GM18868 (cell line): ENCODE measurements at regions not wholly inside any gene's neighbourhood (a gene's known extent, or its start where the extent isn't known, plus 50 kb on each side); places are given as distances from the start of the nearest gene placed in this dataset.
"Not testable (repeated sequence)": the region's sequence is repeated elsewhere in the genome, so short reads cannot be mapped to it uniquely, and the experiment has no call there.

Experiments
- ATAC-seq: cut with Tn5 transposase; IDR thresholded peaks from one replicate; pipeline ENCODE4 v1.9.1; 2021; ENCODE audit warnings: mild to moderate bottlenecking, moderate library complexity; ENCODE audit not compliant: unreplicated experiment

DNA sequence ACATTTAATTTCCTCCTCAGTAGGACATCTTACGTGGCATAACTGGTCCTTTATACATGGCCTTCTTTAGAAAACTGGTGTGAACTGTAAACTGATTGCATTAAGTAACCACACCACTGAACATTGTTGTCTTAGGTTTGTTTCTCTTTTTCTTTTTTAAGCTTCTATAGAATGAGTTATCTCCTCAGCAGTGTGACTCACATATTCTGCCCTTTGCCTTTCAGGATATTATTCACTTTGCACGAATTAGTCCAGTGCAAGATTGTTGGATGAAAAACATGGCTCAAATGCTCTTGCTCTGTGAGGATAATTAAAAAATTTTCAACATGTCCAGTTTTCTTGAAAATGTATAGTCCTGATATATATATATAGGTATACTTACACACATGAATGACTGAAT lies 147.6 kb downstream of the KBTBD8 start:
- no peak for ATAC-seq

DNA sequence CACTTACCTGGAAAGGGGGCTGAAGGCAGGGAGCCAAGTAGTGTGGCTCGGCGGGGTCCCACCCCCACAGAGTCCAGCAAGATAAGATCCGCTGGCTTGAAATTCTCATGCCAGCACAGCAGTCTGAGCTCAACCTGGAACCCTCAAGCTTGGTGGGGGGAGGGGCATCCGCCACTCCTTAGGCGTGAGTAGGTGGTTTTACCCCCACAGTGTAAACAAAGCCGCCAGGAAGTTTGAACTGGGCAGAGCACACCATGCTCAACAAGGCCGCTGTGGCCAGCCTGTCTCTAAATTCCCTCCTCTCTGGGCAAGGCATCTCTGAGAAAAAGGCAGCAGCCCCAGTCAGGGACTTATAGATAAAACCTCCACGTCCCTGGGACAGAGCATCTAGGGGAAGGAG lies 156.3 kb downstream of the KBTBD8 start:
- no peak for ATAC-seq

DNA sequence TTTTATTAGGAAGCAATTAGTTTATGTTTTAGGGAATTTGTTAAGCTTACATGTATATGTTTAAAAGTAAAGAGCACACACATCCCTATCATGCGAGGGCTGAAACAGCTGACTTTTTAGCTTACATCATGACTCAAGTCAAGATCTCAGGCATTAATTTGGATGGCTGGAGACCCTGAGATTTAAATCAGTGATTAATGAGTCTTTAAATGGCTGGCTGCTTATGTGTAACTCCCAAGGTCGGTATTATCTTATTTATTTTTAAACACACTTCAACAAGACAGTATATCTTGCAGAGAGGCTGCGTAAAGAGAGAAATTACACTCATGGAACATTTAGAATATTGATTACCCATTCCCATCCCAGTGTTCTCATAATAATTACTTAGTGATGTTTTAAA lies 169.4 kb downstream of the KBTBD8 start:
- no peak for ATAC-seq

DNA sequence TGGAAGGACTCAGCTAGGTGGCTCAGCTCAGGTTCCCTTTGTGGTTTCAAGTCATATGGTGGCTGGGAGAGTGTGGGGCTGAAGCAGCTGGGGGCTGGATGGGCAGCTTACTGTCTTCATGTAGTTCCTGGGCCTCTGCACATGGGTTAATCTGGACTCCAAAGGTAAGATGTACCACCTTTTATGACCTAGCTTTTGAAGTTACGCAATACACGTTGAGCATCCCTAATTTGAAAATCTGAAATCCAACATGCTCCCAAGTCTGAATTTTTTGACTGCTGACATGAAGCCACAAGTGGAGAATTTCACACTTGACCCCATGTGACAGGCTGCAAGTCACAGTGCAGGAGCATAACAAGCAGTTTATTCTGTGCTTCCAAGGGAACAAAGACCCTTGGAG lies 173.7 kb downstream of the KBTBD8 start:
- no peak for ATAC-seq

DNA sequence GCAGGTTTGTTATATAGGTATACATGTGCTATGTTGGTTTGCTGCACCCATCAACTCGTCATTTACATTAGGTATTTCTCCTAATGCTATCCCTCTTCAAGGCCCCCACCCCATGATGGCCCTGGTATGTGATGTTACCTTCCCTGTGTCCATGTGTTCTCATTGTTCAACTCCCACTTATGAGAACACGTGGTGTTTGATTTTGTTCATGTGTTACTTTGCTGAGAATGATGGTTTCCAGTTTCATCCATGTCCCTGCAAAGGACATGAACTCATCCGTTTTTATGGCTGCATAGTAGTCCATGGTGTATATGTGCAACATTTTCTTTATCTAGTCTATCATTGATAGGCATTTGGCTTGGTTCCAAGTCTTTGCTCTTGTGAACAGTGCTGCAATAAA lies 175.0 kb downstream of the KBTBD8 start:
- ATAC-seq, result not testable (repeated sequence)

DNA sequence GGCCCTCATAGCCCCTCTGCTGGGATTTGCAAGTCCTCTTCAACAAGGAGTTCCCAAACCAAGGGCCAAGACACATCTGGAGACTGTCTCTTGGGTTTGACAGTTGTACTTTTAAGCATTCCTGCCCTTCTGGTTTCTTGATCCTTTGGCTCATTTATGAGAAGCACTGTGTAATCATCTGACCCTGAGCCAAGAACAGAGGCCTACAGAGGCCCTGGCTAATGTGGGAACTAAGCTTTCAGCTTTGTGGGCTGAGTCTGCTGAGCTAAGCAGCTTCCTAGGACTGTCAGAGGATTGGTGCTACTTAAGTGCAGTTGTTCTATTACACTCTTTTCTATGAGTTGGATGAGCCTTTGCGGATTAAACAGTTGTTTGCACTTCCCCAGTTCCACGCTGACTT lies 178.3 kb downstream of the KBTBD8 start:
- no peak for ATAC-seq

DNA sequence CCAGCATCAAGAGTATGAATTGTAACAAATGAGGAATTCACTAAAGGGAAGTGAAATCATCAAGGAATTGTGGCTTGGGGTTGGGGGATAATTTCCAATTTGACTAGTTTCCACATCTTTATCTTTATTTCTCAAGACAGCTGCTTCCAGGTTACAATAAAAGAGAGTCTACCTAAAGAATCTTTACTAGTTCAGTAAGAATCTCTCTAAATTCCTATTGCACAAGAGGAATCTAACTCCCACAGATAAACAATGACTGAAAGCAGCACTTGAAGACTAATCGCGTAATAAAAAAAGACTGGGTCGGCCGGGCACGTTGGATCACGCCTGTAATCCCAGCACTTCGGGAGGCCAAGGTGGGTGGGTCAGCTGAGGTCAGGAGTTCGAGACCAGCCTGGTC lies 194.4 kb downstream of the KBTBD8 start:
- ATAC-seq, result no peak

DNA sequence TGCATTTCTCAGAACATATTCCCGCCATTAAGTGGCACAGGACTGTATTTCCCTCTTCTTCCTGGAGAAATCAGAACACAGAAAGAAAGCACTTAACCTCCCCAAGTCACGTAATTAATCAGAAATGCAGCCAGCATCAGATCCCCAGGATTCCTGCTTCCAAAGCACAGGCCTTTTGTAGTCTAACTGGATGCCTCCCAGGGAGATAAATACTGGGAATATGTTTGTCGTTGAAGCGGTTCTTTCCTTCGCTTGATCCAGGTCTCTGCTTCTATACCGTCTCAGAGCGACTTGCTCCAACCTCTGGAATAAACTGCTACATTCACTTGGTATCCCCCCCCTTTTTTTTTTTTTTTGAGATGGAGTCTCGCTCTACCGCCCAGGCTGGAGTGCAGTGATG lies 198.6 kb downstream of the KBTBD8 start:
- ATAC-seq, result no peak

DNA sequence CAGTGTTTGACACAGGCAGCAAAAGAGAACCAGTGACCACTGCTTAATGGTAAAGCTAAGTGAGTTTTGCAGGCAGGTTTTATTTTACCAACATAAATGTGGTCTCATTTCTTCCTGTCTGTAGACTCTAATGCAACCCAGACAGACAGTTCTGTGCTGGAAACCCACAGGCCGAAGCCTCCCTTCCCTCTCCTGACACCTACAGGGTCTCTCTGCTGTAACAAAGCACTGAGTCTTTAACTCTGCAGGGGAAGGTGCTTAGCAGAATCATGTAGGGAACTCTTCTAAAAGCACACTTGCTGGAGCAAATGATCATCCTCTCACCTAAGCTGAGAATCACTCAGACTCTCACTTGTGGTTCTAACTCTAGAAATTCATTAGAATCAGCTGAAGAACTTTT lies 200.3 kb downstream of the KBTBD8 start:
- no peak for ATAC-seq

DNA sequence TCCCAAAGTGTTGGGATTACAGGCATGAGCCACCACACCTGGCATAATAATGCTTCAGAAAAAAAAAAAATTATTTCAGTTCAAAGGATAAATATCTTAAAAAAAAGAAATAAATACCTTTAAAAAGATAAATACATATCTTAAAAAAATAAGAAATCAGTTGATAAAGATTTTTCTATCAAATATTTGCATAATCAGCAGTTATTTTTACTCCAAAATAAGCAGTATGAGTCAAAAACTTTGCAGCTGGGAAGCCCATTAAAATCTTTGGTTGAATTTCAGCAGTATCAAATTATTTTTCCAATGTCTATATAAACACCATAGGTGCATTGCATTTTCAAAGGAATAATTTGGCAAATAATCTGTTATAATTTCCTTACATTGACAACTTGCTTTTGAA lies 202.5 kb downstream of the KBTBD8 start:
- no peak for ATAC-seq

DNA sequence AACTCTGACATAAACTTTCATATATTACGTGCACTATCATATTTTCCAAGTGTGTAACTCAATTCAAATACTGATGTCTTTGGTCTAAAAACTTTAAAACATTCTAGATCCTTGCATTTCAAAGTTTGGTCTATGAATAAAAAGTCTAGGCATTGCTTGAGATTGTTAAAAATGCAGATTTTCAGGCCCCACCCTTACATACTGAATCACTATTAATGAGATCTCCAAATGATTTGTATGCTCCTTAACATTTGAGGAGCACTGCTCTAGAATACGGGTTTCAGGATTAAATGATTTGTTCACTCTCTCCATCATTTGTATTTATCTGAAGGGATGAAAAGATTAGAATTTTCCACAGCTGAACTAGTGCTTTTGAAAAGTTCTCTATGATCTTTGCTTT lies 202.9 kb downstream of the KBTBD8 start:
- no peak for ATAC-seq

DNA sequence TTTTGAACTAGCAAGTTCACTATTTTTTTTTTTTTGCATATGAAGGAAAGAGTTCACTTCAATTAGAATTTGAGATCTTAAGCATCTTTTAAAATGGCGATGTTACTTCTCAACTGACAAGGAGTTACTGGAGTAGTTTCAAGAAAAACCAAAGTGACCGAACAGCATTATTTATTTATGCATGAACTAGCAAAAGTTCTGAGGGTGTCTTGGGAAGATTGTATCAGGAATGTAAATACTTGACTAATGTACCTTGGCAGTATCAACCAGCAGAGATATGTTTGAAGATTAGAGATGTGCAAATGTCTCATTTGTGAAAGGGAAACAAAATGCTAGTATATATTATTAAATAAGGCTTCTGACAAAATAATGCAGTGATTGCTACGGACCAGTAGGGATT lies 203.9 kb downstream of the KBTBD8 start:
- no peak for ATAC-seq

DNA sequence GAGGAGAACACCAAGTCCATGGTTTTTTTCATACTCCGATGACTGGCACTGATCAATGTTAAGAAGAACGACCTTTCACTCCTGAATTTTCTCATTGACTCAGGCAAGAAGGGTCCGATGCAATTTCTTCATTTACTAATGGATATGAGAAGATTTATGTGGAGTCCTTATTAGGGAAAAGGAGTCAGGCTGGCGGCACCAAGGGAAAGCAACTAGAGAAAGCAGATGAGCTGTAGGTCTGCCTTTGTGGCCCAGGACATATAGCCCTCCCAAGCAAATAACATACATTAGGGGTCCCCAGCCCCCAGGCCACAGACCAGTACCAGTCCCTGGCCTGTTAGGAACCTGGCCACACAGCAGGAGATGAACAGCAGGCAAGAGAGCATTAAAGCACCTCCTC lies 206.8 kb downstream of the KBTBD8 start:
- ATAC-seq, result no peak

DNA sequence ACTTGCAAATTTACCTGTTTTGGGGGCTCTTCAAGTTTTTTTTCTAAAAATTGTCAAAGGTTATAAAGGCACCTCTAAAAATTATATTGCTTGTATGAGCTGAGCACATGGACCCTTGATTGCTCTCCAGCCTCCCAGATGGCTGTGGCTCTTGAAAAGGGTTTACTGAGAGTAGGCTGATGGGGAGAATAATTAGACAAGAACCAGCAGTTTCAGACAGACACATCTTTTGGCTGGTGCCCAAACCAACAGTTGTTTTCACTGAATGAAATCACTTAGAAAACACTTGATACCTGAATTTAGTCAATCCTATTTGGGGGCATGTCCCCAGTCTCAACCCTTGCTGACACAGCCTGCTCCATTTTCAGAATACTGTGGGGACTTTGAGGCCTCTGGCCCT lies 217.6 kb downstream of the KBTBD8 start:
- no peak for ATAC-seq

DNA sequence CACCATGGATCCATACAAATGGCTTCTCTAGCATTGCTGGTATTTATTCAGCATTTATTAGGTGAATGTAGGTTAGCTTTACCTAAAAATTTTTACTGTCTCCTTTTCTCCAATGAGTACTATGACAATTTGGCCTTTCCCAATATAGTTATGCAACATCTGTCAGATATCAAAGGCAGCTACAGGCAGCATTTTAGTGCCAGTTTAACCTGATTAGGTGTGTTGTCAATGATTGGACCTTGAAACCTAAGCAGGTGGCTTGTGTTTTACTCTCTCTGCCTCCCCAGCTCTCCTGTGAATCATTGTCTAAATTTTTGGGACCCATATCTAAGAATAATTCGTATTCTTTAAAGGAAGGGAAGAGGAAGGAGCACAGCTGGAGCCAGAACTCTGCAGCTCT lies 228.9 kb downstream of the KBTBD8 start:
- no peak for ATAC-seq

DNA sequence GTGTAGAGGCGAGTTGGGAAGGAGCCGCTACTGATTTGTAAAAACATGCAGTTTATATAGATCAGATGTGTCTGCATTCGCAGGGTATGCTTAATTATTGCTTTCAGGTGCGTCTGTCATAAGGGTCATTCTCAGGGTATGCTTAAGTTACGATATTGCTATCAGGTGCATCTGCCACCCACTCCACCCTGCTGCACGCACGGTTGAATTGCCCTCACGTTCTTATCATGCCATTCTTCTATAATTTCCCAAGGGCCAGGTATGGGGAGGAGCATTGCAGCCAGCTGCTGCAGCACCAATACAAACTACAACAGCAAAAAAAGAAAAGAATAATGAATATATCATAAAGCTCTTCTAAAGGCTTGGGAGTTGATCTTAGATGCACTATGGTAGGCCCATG lies 230.0 kb downstream of the KBTBD8 start:
- ATAC-seq, result no peak

DNA sequence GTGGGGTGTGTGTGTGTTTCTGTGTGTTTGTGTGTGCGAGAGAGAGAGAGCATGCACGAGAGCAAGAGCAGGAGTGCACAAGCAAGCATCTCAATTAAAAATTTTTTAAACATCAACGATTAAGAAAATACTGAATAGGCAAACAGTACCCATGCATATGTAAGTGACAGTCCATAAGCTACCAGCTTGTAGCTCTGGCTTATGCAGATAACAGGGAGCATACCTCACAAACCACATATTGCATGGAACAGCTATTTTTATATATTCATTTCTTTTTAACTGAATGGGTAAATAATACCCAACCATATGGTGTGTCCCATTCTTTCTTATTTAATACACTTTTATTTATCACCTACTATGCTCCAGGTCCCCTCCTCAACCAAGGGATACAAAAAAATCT lies 234.5 kb downstream of the KBTBD8 start:
- no peak for ATAC-seq

DNA sequence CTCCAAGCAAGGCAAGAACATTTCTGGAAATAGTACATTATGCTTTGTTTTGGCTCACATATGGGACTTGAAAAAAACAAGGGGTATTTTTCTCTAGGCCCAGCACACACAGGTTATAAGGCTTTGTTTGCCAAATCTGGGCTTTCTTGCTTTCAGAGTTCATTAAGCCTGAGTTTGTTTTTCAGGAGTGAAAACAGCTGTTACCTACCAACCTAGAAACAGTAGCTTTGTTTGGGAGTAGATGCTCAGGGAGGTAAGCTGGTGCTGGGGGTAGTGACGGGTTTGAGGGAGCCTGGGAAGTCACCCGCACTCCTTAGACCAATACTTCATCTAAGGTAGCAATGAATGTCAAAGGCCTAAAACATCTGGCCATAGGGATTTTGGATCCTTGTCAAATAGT lies 241.2 kb downstream of the KBTBD8 start:
- no peak for ATAC-seq

DNA sequence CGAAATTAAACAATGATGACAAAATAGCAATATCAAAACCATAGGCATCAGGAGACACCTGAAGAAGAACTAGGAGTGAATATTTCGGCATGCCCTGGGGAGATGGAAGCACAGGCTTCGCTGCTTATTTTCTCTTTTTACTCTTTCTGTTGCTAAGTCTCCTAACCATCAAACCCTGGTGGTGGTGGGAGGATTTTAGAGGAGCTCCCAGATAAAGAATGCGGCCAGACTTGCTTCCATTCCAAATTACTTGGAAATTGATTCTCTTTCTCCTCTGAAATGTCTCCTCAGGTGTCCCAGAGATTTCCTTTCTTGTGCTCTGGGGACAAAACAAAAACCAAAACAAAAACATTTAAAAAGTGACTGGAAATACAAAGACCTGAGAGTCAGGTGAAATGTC lies 243.0 kb downstream of the KBTBD8 start:
- no peak for ATAC-seq

DNA sequence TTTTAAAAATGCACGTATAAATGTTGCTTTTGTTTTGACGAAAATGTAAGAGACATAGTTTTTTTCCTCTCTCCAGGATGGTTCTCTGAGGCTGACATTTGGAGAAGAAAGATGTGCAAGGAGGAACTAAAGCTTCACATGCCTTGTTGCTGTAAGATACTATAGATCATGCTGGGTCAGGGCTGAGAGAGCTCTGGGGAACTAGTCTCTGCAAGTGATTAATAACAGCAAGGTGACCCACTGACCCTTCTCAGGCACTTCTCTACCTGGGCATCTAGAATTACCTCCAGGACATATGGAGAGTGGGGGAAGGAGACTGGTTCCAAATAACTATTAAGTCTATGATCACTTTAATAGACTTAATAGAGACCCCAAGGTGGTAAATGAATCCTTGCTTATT lies 246.0 kb downstream of the KBTBD8 start:
- no peak for ATAC-seq

DNA sequence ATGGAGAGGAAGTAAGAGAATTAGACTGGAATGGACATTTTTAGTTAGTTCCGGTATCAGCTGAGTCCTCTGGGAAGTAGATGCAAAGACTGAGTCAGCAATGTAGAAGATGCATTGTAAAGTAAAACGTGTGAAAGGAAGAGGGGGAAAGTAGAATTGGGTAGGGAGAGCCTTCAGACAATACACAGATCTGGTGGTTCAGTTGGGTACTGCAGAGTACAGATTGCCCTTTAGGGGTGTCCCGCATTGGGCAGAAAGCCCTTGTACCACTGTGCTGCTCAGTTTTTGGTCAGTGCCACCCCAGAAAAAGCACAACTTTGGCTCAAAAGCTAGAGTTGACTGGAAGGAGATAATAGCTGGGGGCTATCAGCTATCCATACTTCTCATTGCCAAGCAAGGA lies 247.4 kb downstream of the KBTBD8 start:
- ATAC-seq, result no peak

DNA sequence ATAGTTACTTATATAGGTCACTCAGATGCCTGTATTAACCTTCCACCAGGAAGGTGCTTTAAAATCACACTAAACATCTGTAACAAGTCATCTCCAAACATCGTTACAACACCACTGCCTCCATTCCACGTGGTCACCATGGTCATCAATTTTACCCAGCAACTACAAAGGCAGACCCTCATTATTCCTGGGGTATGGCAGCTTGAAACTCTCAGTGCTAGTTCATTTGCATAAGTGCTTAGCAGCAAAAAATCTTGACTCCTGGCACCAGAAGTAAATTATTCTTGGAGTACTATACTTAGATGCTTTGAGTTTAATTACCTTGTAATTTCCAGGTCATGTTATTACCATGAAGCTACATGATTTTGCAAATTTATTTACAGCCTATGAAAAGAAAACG lies 250.6 kb downstream of the KBTBD8 start:
- no peak for ATAC-seq

DNA sequence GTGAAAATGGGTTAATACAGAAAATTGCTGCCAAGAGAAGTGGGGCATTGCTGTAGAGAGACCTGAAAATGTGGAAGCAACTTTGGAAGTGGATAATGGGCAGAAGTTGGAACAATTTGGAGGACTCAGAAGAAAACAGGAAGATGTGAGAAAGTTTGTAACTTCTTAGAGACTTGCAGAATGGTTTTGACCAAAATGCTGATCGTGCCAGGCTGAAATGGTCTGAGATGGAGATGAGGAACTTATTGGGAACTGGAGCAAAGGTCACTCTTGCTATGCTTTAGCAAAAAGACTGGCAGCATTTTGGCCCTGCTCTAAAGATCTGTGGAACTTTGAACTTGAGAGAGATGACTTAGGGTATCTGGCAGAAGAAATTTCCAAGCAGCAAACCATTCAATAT lies 254.8 kb downstream of the KBTBD8 start:
- not testable (repeated sequence) for ATAC-seq

DNA sequence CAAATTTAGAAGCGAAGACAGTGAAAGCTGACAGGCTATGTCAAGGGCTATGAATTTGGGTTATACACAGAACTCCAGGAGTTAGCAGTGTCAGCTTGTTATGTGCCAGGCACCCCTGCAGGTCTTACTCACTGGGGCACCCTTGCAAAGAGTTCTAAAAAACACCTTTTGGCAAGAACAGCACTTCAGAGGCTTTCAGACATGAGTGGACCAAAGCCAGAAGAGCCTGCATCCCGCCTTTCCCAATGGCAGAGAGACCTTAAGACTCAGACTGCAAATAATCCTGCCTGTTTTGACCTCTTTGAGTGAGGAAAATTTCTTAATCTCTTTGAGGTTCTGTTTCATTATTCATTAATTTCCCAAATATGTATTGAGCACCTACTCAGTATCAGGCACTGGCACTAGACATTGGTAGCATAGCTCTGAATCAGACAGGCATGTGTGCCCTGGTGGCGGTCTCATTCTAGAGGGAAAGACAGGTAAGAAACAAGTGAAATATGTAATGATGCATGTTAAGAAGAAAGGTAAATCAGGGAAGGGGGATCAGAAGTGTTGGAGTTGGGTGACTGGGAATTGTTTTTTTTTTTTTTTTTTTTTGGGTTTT lies 280.0 kb downstream of the KBTBD8 start:
- ATAC-seq, result no peak
